ENCODE measurements at regions not wholly inside any gene's neighbourhood (a gene's known extent, or its start where the extent isn't known, plus 50 kb on each side); places are given as distances from the start of the nearest gene placed in this dataset.

DNA sequence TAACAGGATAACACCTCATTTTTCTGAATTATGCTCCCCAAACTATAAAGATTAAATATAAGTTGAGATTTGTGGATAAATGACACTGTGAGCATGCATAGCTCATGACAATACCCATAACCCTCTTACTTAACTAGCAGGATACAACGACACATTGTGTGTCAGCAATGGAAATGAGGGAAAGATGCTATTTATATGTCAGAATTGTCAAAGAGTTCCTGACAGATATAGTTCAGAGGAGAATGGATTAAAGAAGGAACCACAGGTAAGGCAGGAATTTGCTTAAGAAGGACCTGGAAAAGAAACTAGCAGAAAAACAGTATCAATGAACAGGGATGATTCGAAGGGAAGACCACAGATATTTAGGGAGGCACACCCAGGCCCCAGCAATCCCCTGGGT is 591.0 kb downstream of the DHX35 start:
- TF ChIP-seq CTCF (IDR thresholded peaks at IDR 0.05; ENCODE audit: extremely low read depth in 1 of 2, insufficient read depth in 1 of 2, low read depth in 1 of 2, low read length in 2 of 2) (no peak), POLR2A (IDR thresholded peaks at IDR 0.05; ENCODE audit: low read depth, low read length) (no peak)
